ENCODE measurements at regions not wholly inside any gene's neighbourhood (a gene's known extent, or its start where the extent isn't known, plus 50 kb on each side); places are given as distances from the start of the nearest gene placed in this dataset.
"Not testable (repeated sequence)": the region's sequence is repeated elsewhere in the genome, so short reads cannot be mapped to it uniquely, and the experiment has no call there.

- no peak for TF ChIP-seq CTCF (IDR thresholded peaks at IDR 0.05; ENCODE audit: borderline replicate concordance, insufficient read depth, low read depth, low read length)
- no peak overlapping the region for H3K4me3 ChIP-seq (ENCODE audit: low read depth, low read length)
Measured at GRCh38 chr7:118944271-118944670, 719.8 kb downstream of the ANKRD7 start.

- no peak for TF ChIP-seq CTCF (IDR thresholded peaks at IDR 0.05; ENCODE audit: borderline replicate concordance, insufficient read depth, low read depth, low read length)
- H3K4me3 ChIP-seq (ENCODE audit: low read depth, low read length), result no peak overlapping the region
Measured at GRCh38 chr7:118945911-118946682, 721.6 kb downstream of the ANKRD7 start.

GRCh38 chr7:118948508-118948907 lies 724.0 kb downstream of the ANKRD7 start:
- no peak for TF ChIP-seq CTCF (IDR thresholded peaks at IDR 0.05; ENCODE audit: borderline replicate concordance, insufficient read depth, low read depth, low read length)
- H3K4me3 ChIP-seq (ENCODE audit: low read depth, low read length), result no peak overlapping the region

GRCh38 chr7:118949031-118949430 lies 724.5 kb downstream of the ANKRD7 start:
- no peak for TF ChIP-seq CTCF (IDR thresholded peaks at IDR 0.05; ENCODE audit: borderline replicate concordance, insufficient read depth, low read depth, low read length)
- no peak overlapping the region for H3K4me3 ChIP-seq (ENCODE audit: low read depth, low read length)

GRCh38 chr7:118956285-118956684 lies 731.8 kb downstream of the ANKRD7 start:
- not testable (repeated sequence) for H3K4me3 ChIP-seq (ENCODE audit: low read depth, low read length)

- no peak overlapping the region for H3K4me3 ChIP-seq (ENCODE audit: low read depth, low read length)
- no peak for TF ChIP-seq CTCF (IDR thresholded peaks at IDR 0.05; ENCODE audit: borderline replicate concordance, insufficient read depth, low read depth, low read length)
Measured at GRCh38 chr7:118969370-118969769, 744.9 kb downstream of the ANKRD7 start.

- no peak for TF ChIP-seq CTCF (IDR thresholded peaks at IDR 0.05; ENCODE audit: borderline replicate concordance, insufficient read depth, low read depth, low read length)
- no peak overlapping the region for H3K4me3 ChIP-seq (ENCODE audit: low read depth, low read length)
Measured at GRCh38 chr7:118971706-118972105, 747.2 kb downstream of the ANKRD7 start.
